ENCODE measurements at regions not wholly inside any gene's neighbourhood (a gene's known extent, or its start where the extent isn't known, plus 50 kb on each side); places are given as distances from the start of the nearest gene placed in this dataset.

- no peak overlapping the region for H3K9ac ChIP-seq (ENCODE audit: low read depth in 2 of 2, low read length in 2 of 2)
- no peaks in the 10 kb centered on the region for H3K9me3 ChIP-seq
- no peak for DNase-seq
- no peak for TF ChIP-seq CTCF (IDR thresholded peaks at IDR 0.05)
- no peaks in the 10 kb centered on the region for H3K4me1 ChIP-seq
- no peak overlapping the region for H3K4me3 ChIP-seq
- no peak overlapping the region for H3K27ac ChIP-seq
- intact Hi-C loops (cut with DNase I), result no loop called here
- H3K36me3 ChIP-seq, result no peaks in the 10 kb centered on the region
- H3K27me3 ChIP-seq, result no peaks in the 10 kb centered on the region
Observed at GRCh38 chr3:181050738-181051137, 61.2 kb upstream of the DNAJC19 start.

DNA sequence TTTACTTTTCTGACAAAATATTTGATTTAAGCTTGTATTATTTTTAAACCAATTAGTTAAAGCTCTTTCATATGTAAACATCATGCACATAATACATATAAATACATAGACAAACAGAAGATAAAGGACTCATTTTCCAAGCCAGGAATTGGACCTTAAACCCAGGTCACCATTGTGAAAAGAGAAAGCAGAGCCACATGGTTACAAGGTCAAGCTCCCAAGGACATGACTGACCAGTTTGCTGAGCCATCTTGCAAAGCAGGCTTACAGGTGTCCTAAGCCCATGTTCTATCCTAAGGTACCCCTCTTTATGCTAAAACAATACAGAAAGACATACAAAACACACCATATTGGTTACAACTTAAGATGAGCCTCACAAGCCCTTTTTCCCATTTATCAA is 50.5 kb upstream of the DNAJC19 start:
- H3K36me3 ChIP-seq, result no peaks in the 10 kb centered on the region
- no peak overlapping the region for H3K27ac ChIP-seq
- H3K27me3 ChIP-seq, result no peaks in the 10 kb centered on the region
- H3K9ac ChIP-seq (ENCODE audit: low read depth in 2 of 2, low read length in 2 of 2), result no peak overlapping the region
- no peaks in the 10 kb centered on the region for H3K9me3 ChIP-seq
- TF ChIP-seq CTCF (IDR thresholded peaks at IDR 0.05), result no peak
- DNase-seq, result no peak
- intact Hi-C loops (cut with DNase I), result no loop called here
- H3K4me1 ChIP-seq, result no peaks in the 10 kb centered on the region
- no peak overlapping the region for H3K4me3 ChIP-seq

Measured in colonic mucosa (tissue), 4 donors.